T-cell (primary cell): ENCODE measurements at regions not wholly inside any gene's neighbourhood (a gene's known extent, or its start where the extent isn't known, plus 50 kb on each side); places are given as distances from the start of the nearest gene placed in this dataset.

Experiments used
- ATAC-seq, 4 experiments: fragments of 200-7000 bp in 3 of 4; fragments of 150-1000 bp in 1 of 4; cut with Tn5 transposase; replicated peaks in 1 of 4; 1 replicate in 3 of 4; 2 replicates in 1 of 4; pipeline ENCODE4 v1.10.0; 2021; ENCODE audit warnings: moderate library complexity in 3 of 4, mild to moderate bottlenecking in 2 of 4, moderate number of reproducible peaks in 1 of 4
- CTCF ChIA-PET, 2 donors: fragments of 300-600 bp; sonication (Branson Sonifier 250); formaldehyde crosslinking; loops; one replicate each; lab custom pipeline; 2022; ENCODE audit warnings: antibody characterized with exemption in 2 of 2; lab: Charles Lee
- POLR2A ChIA-PET, 2 donors: fragments of 300-600 bp; sonication (Branson Sonifier 250); formaldehyde crosslinking; loops; one replicate each; lab custom pipeline; 2022; ENCODE audit warnings: antibody characterized with exemption in 2 of 2; lab: Charles Lee
- DNase-seq, 35 experiments: peaks; one replicate each; pipeline versions ENCODE4 v3.0.0 to v3.0.0-alpha.2; 2013 to 2023
- H3K27ac ChIP-seq: one replicate; pipeline ENCODE4 v1.5.1; 2013; ENCODE audit warnings: low read length
- H3K27me3 ChIP-seq, 2 experiments: replicated peaks in 1 of 2; 1 replicate in 1 of 2; 2 replicates in 1 of 2; pipeline versions ENCODE4 v1.6.1 to v1.7.0; 2013; ENCODE audit warnings: low read length in 1 of 2, mixed read lengths in 1 of 2; ENCODE audit not compliant: control insufficient read depth in 2 of 2, insufficient read depth in 2 of 2; ENCODE audit errors: extremely low read depth in 1 of 2
- H3K36me3 ChIP-seq, 2 donors: 1 replicate in 1 of 2; 2 replicates in 1 of 2; pipeline versions ENCODE4 v1.6.1 to v1.7.0; 2013; ENCODE audit warnings: low read length in 1 of 2; ENCODE audit not compliant: control insufficient read depth in 2 of 2, insufficient read depth in 1 of 2; ENCODE audit errors: extremely low read depth in 1 of 2
- H3K4me1 ChIP-seq, 2 experiments: 1 replicate in 1 of 2; 2 replicates in 1 of 2; pipeline versions ENCODE4 v1.6.1 to v1.7.0; 2013; ENCODE audit warnings: low read length in 2 of 2, mixed read lengths in 1 of 2; ENCODE audit not compliant: insufficient read depth in 2 of 2, control insufficient read depth in 1 of 2; ENCODE audit errors: extremely low read depth in 1 of 2
- H3K4me3 ChIP-seq, 2 donors: 1 replicate in 1 of 2; 2 replicates in 1 of 2; pipeline versions ENCODE4 v1.5.1 to v1.7.0; 2013; ENCODE audit warnings: mild to moderate bottlenecking in 2 of 2, low read length in 1 of 2, moderate library complexity in 1 of 2; ENCODE audit not compliant: control insufficient read depth in 1 of 2; ENCODE audit errors: extremely low read depth in 1 of 2
- H3K9me3 ChIP-seq: 2 replicates; pipeline ENCODE4 v1.7.0; 2013
- H3K27ac Mint-ChIP-seq, 2 donors: one replicate each; pipeline ENCODE4 v1.8.0; 2020 to 2021; ENCODE audit warnings: mild to moderate bottlenecking in 2 of 2, mixed read lengths in 2 of 2
- H3K27me3 Mint-ChIP-seq, 2 donors: one replicate each; pipeline ENCODE4 v1.8.0; 2021 to 2022; ENCODE audit warnings: mixed read lengths in 2 of 2
- H3K36me3 Mint-ChIP-seq: one replicate; pipeline ENCODE4 v1.8.0; 2021; ENCODE audit warnings: mixed read lengths
- H3K4me1 Mint-ChIP-seq, 3 donors: one replicate each; pipeline ENCODE4 v1.8.0; 2020 to 2022; ENCODE audit warnings: mixed read lengths in 3 of 3, mild to moderate bottlenecking in 1 of 3
- H3K4me3 Mint-ChIP-seq, 3 donors: one replicate each; pipeline ENCODE4 v1.8.0; 2020 to 2022; ENCODE audit warnings: mild to moderate bottlenecking in 3 of 3, mixed read lengths in 3 of 3, moderate library complexity in 3 of 3
- H3K9me3 Mint-ChIP-seq, 3 donors: one replicate each; pipeline ENCODE4 v1.8.0; 2020 to 2022; ENCODE audit warnings: mixed read lengths in 3 of 3
- WGBS: methylation state at CpG from one replicate; pipeline ENCODE4 v1.1.5; 2013; ENCODE audit warnings: missing lambda C conversion rate; ENCODE audit not compliant: insufficient coverage; 5-methylcytosine and 5-hydroxymethylcytosine counted together

- no peaks in the 10 kb centered on the region for H3K27me3 ChIP-seq
Measured at GRCh38 chr1:68974447-68974846, 477.6 kb upstream of the DEPDC1 start.

GRCh38 chr1:68975212-68975933 is 478.5 kb upstream of the DEPDC1 start:
- Histone ChIP-seq H3K4me1 (no peaks in the 10 kb centered on the region), H3K27me3 (no peaks in the 10 kb centered on the region), H3K4me3 (no peak overlapping the region), H3K9me3 (no peaks in the 10 kb centered on the region), H3K36me3 (no peaks in the 10 kb centered on the region), H3K27ac (no peak overlapping the region)
- ChIA-PET POLR2A (no interaction called here), CTCF (no interaction called here)
- no CpG with 5 or more reads among the region's 4 CpGs for WGBS
- no peak overlapping the region for H3K27ac Mint-ChIP-seq
- no peak overlapping the region for H3K4me3 Mint-ChIP-seq
- DNase-seq (no peak), ATAC-seq (no peak)
- H3K27me3 Mint-ChIP-seq: no peaks in the 10 kb centered on the region
- peaks cover 0 to 6% (median 3%) of the 10 kb centered on the region in 3 donors for H3K9me3 Mint-ChIP-seq
- H3K36me3 Mint-ChIP-seq: no peaks in the 10 kb centered on the region
- H3K4me1 Mint-ChIP-seq: no peaks in the 10 kb centered on the region

More at GRCh38 chr1:68974447-68974846, 477.6 kb upstream of the DEPDC1 start:
- Mint-ChIP-seq H3K9me3 (peaks cover 0 to 4% (median 3%) of the 10 kb centered on the region in 3 donors), H3K36me3 (no peaks in the 10 kb centered on the region), H3K4me3 (no peak overlapping the region), H3K27ac (no peak overlapping the region), H3K4me1 (no peaks in the 10 kb centered on the region), H3K27me3 (no peaks in the 10 kb centered on the region)
- DNase-seq: no peak
- no peaks in the 10 kb centered on the region for H3K36me3 ChIP-seq
- ATAC-seq: no peak
- no CpG with 5 or more reads among the region's 5 CpGs for WGBS
- H3K4me3 ChIP-seq: no peak overlapping the region
- ChIA-PET POLR2A (no interaction called here), CTCF (no interaction called here)
- no peaks in the 10 kb centered on the region for H3K4me1 ChIP-seq
- no peak overlapping the region for H3K27ac ChIP-seq
- H3K9me3 ChIP-seq: no peaks in the 10 kb centered on the region

- 100% methylated on average over 1 of the region's 4 CpGs for WGBS
- no peaks in the 10 kb centered on the region for H3K36me3 ChIP-seq
- Mint-ChIP-seq H3K36me3 (no peaks in the 10 kb centered on the region), H3K27ac (no peak overlapping the region), H3K4me1 (no peaks in the 10 kb centered on the region), H3K9me3 (peaks cover 0 to 11% (median 7%) of the 10 kb centered on the region in 3 donors), H3K4me3 (no peak overlapping the region), H3K27me3 (no peaks in the 10 kb centered on the region)
- ChIA-PET CTCF (no interaction called here), POLR2A (no interaction called here)
- H3K4me1 ChIP-seq: no peaks in the 10 kb centered on the region
- no peaks in the 10 kb centered on the region for H3K9me3 ChIP-seq
- DNase-seq (no peak), ATAC-seq (no peak)
- H3K27me3 ChIP-seq: no peaks in the 10 kb centered on the region
- no peak overlapping the region for H3K27ac ChIP-seq
- H3K4me3 ChIP-seq: no peak overlapping the region
Measured at GRCh38 chr1:68976916-68977610, 480.2 kb upstream of the DEPDC1 start.

DNA sequence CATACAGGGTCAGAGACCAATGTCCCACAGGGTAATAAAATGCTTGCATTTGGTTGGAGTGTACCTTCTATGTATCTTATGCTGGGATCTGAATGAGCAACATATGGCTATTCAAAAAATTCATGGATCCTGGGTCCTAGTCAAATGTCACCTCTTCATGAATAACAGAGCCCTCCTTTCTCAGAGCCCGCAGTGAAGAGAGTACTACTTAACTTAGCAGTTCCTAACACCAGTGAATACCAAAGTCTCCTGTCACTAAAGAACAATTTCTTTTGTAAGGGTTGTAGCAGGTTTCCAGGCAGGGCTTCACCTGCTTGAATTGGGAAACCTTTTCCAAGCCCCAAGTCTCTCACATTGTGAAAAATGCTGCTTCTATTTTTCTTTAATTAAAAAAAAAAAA is 483.0 kb upstream of the DEPDC1 start:
- Histone ChIP-seq H3K36me3 (no peaks in the 10 kb centered on the region), H3K27ac (no peak overlapping the region), H3K27me3 (no peaks in the 10 kb centered on the region), H3K9me3 (no peaks in the 10 kb centered on the region), H3K4me1 (no peaks in the 10 kb centered on the region), H3K4me3 (no peak overlapping the region)
- no peak overlapping the region for H3K27ac Mint-ChIP-seq
- H3K4me3 Mint-ChIP-seq: no peak overlapping the region
- no peak for ATAC-seq
- H3K27me3 Mint-ChIP-seq: no peaks in the 10 kb centered on the region
- H3K9me3 Mint-ChIP-seq: peaks cover 3 to 12% (median 4%) of the 10 kb centered on the region in 3 donors
- no peaks in the 10 kb centered on the region for H3K4me1 Mint-ChIP-seq
- WGBS: no CpG with 5 or more reads among the region's 1 CpG
- DNase-seq: no peak
- ChIA-PET CTCF (no interaction called here), POLR2A (no interaction called here)
- no peaks in the 10 kb centered on the region for H3K36me3 Mint-ChIP-seq

- no peaks in the 10 kb centered on the region for H3K27me3 Mint-ChIP-seq
- no peak overlapping the region for H3K4me3 ChIP-seq
- H3K27me3 ChIP-seq: no peaks in the 10 kb centered on the region
- H3K4me1 Mint-ChIP-seq: no peaks in the 10 kb centered on the region
- ChIA-PET POLR2A (no interaction called here), CTCF (no interaction called here)
- H3K4me1 ChIP-seq: no peaks in the 10 kb centered on the region
- H3K36me3 ChIP-seq: no peaks in the 10 kb centered on the region
- no peak for ATAC-seq
- H3K27ac Mint-ChIP-seq: no peak overlapping the region
- no peaks in the 10 kb centered on the region for H3K36me3 Mint-ChIP-seq
- H3K4me3 Mint-ChIP-seq: no peak overlapping the region
- no peak overlapping the region for H3K27ac ChIP-seq
- DNase-seq: no peak
- no peaks in the 10 kb centered on the region for H3K9me3 ChIP-seq
- WGBS: no CpG with 5 or more reads among the region's 2 CpGs
- peaks cover 16 to 20% (median 19%) of the 10 kb centered on the region in 3 donors for H3K9me3 Mint-ChIP-seq
Measured at GRCh38 chr1:68984289-68984688, 487.4 kb upstream of the DEPDC1 start.

GRCh38 chr1:68994096-68994495 is 497.2 kb upstream of the DEPDC1 start:
- ATAC-seq (no peak), DNase-seq (no peak)
- no peaks in the 10 kb centered on the region for H3K4me1 ChIP-seq
- Mint-ChIP-seq H3K4me3 (no peak overlapping the region), H3K9me3 (peaks cover 8 to 16% (median 14%) of the 10 kb centered on the region in 3 donors), H3K27ac (no peak overlapping the region), H3K27me3 (no peaks in the 10 kb centered on the region), H3K36me3 (no peaks in the 10 kb centered on the region), H3K4me1 (no peaks in the 10 kb centered on the region)
- H3K9me3 ChIP-seq: no peaks in the 10 kb centered on the region
- H3K36me3 ChIP-seq: no peaks in the 10 kb centered on the region
- H3K27ac ChIP-seq: no peak overlapping the region
- POLR2A ChIA-PET: no interaction called here
- WGBS: 100% methylated on average over 1 of the region's 4 CpGs
- CTCF ChIA-PET: no interaction called here
- no peak overlapping the region for H3K4me3 ChIP-seq
- H3K27me3 ChIP-seq: no peaks in the 10 kb centered on the region
